Neural crest cell (in vitro differentiated cells): ENCODE measurements at regions not wholly inside any gene's neighbourhood (a gene's known extent, or its start where the extent isn't known, plus 50 kb on each side); places are given as distances from the start of the nearest gene placed in this dataset.

ENCODE experiments used
- DNase-seq: peaks from one replicate; pipeline ENCODE4 v3.0.0; 2021; ENCODE audit warnings: low read depth, mixed read lengths, low spot score
- H3K27ac Mint-ChIP-seq: one replicate; pipeline ENCODE4 v1.8.0; 2021; ENCODE audit warnings: mild to moderate bottlenecking, mixed read lengths; ENCODE audit not compliant: unreplicated experiment
- H3K27me3 Mint-ChIP-seq: 2 replicates; pipeline ENCODE4 v1.8.0; 2021; ENCODE audit warnings: low read depth, mild to moderate bottlenecking, mixed read lengths
- H3K36me3 Mint-ChIP-seq: 2 replicates; pipeline ENCODE4 v1.8.0; 2021; ENCODE audit warnings: low read depth, mild to moderate bottlenecking, mixed read lengths
- H3K4me1 Mint-ChIP-seq: 2 replicates; pipeline ENCODE4 v1.8.0; 2021; ENCODE audit warnings: mixed read lengths
- H3K4me3 Mint-ChIP-seq: one replicate; pipeline ENCODE4 v1.8.0; 2021; ENCODE audit warnings: mild to moderate bottlenecking, mixed read lengths
- H3K9me3 Mint-ChIP-seq: 2 replicates; pipeline ENCODE4 v1.8.0; 2021; ENCODE audit warnings: mixed read lengths
- TF ChIP-seq, protein P1 (sequence below): fragments of 200-600 bp; sonication (generic); conservative IDR thresholded peaks from 2 replicates; pipeline ENCODE4 v1.5.0; 2021; ENCODE audit warnings: antibody characterized with exemption, mild to moderate bottlenecking

DNA sequence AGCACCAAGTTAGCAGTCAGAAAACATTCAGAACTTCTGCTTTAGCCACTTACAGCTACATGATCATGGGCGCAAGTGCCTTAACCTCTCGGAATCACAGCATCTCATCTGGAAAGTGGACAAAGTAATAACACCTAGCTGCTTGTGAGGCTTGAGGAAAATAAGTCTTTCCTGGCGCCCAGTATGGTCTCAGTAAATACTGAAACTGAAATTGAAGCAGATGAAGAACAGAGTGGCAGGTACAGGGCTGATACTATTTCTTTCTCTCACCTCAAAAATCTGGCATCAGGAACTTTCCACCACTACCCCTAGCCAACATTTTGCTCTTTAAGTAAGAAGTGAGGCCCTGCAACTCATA, 129.7 kb upstream of the FUT8 start:
- Mint-ChIP-seq H3K4me1 (peaks cover 41% of the 10 kb centered on the region), H3K9me3 (peaks cover 7% of the 10 kb centered on the region), H3K27me3 (no peaks in the 10 kb centered on the region), H3K36me3 (peaks cover 7% of the 10 kb centered on the region), H3K27ac (peak overlapping the region; percentile 95), H3K4me3 (no peak overlapping the region)
- DNase-seq = no peak
- TF ChIP-seq, protein P1, sequence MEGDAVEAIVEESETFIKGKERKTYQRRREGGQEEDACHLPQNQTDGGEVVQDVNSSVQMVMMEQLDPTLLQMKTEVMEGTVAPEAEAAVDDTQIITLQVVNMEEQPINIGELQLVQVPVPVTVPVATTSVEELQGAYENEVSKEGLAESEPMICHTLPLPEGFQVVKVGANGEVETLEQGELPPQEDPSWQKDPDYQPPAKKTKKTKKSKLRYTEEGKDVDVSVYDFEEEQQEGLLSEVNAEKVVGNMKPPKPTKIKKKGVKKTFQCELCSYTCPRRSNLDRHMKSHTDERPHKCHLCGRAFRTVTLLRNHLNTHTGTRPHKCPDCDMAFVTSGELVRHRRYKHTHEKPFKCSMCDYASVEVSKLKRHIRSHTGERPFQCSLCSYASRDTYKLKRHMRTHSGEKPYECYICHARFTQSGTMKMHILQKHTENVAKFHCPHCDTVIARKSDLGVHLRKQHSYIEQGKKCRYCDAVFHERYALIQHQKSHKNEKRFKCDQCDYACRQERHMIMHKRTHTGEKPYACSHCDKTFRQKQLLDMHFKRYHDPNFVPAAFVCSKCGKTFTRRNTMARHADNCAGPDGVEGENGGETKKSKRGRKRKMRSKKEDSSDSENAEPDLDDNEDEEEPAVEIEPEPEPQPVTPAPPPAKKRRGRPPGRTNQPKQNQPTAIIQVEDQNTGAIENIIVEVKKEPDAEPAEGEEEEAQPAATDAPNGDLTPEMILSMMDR = no peak

DNA sequence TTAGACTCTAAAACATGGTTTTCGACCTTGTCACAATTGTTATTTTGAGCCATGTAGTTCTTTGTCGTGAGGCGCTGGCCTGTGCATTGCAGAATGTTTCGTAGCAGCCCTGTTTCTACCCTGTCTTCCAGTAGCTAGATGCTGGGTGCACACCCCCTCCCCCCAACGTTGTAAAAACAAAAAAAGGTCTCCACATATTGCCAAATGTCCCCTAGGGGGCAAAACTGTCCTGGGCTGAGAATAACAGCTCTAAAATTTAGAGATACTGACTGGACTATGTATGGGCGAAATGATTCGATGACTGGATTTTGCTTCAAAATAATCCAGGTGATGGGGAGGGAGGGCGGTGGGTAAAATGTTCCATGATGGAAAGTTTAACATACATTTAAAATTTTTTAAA, 126.1 kb upstream of the FUT8 start:
- TF ChIP-seq, protein P1 = peak; percentile 33
- Mint-ChIP-seq H3K27me3 (no peaks in the 10 kb centered on the region), H3K27ac (no peak overlapping the region), H3K4me3 (no peak overlapping the region), H3K9me3 (peaks cover 4% of the 10 kb centered on the region), H3K4me1 (peaks cover 29% of the 10 kb centered on the region), H3K36me3 (peaks cover 3% of the 10 kb centered on the region)
- DNase-seq = no peak

DNA sequence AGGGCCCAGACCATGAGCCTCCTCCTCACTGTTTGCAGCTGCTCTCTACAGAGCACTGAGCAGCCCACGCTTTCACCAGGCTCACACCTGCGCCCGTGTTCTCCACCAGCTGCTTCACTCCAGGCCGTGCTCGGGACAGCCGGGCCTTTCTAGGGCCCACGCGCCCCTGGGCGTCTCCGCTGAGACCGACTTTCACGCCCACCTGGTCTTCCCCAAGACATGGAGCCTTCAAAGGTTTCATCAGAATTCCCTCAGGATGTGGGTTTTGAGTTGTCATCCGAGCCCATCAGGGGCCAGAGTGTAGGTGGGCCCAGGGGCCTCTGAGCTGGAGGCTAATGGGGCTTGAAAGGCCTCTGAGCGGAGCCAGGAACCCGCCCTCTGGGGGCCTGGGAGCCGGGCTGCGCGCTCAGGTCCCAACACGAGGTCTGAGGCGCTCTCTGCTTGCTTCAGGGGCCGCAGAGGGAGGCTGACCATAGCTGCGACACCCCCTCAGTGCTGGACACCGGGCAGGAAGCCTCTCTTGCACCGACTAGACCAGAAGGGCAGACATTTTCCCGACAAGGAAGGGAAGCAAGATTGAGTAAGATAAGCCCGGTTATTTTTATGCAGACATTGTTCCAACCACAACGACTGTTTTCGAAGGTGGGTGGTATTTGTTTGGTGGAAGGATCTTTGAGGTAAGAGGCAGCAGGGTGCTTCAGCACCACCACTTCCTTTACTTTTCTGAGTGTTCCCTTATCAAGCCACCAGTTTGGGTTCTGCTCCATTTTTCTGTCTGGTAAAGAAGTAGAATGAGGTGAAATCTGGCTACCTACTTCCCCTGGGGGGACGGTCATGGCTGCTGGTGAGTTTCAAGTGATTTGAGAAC, 125.0 kb upstream of the FUT8 start:
- TF ChIP-seq, protein P1 = no peak
- H3K27ac Mint-ChIP-seq = no peak overlapping the region

DNA sequence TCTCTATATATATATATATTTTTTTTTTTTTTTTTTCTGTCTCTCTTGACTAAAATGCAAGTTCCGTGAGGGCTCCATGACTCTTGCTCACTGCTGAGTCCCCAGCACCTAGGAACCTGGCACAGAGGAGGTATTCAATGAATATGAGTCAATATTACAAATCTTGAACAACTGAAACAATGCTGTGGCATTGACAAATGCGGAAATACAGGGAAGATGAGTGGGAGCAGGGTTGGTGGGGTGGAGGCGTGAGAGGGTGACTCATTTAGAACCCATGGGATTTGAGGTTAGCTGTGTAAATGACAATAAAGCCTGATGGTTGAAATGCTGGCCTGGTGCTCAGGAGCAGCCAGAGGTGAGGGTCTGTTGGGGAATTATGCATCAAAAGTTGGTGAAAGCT, 121.7 kb upstream of the FUT8 start:
- Mint-ChIP-seq H3K4me3 (no peak overlapping the region), H3K4me1 (peaks cover 9% of the 10 kb centered on the region), H3K27me3 (no peaks in the 10 kb centered on the region), H3K9me3 (no peaks in the 10 kb centered on the region), H3K36me3 (no peaks in the 10 kb centered on the region), H3K27ac (no peak overlapping the region)
- TF ChIP-seq, protein P1 = no peak
- DNase-seq = no peak

More for the DNA sequence above, 125.0 kb upstream of the FUT8 start:
- Mint-ChIP-seq H3K36me3 (no peaks in the 10 kb centered on the region), H3K27me3 (no peaks in the 10 kb centered on the region), H3K4me3 (no peak overlapping the region), H3K9me3 (no peaks in the 10 kb centered on the region), H3K4me1 (peaks cover 20% of the 10 kb centered on the region)
- DNase-seq = no peak

DNA sequence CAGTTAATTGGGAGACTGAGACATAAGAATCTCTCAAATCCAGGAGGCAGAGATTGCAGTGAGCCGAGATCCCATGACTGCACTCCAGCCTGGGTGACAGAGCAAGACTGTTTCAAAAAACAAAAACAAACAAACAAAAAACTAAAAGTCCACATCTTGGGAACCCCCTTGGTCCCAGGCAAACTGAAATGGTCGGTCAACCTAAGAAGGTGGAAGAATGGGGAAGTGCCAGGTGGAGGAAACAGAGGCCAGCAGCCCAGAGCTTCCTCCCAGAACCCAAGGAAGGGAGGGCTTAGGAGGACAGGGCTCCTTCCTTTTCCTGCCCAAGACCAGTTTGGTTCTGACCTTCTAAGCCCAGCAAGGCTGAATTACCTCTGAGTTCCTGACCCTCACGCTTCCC, 121.0 kb upstream of the FUT8 start:
- TF ChIP-seq, protein P1 = no peak
- Mint-ChIP-seq H3K4me1 (peaks cover 5% of the 10 kb centered on the region), H3K36me3 (no peaks in the 10 kb centered on the region), H3K27ac (no peak overlapping the region), H3K27me3 (no peaks in the 10 kb centered on the region), H3K4me3 (no peak overlapping the region), H3K9me3 (no peaks in the 10 kb centered on the region)
- DNase-seq = no peak
